GM23338 (cell line): ENCODE measurements at regions not wholly inside any gene's neighbourhood (a gene's known extent, or its start where the extent isn't known, plus 50 kb on each side); places are given as distances from the start of the nearest gene placed in this dataset.

ENCODE experiments used
- ATAC-seq: fragments of 200-7000 bp; cut with Tn5 transposase; 3 replicates; pipeline ENCODE4 v1.9.1; 2020
- DNase-seq: peaks from one replicate; pipeline ENCODE4 v3.0.0-alpha.2; 2015; ENCODE audit warnings: low spot score
- H2AFZ ChIP-seq: fragments of 200-600 bp; sonication (generic); 2 replicates; pipeline ENCODE4 v1.8.0; 2016; ENCODE audit warnings: antibody characterized with exemption, mild to moderate bottlenecking, moderate library complexity
- H3F3A ChIP-seq: fragments of 200-600 bp; sonication (generic); replicated peaks from 2 replicates; pipeline ENCODE4 v1.8.0; 2017; ENCODE audit warnings: antibody characterized with exemption, mixed run types, low read depth
- H3K27ac ChIP-seq: fragments of 200-600 bp; sonication (generic); 2 replicates; pipeline ENCODE4 v1.6.1; 2016; ENCODE audit warnings: low read depth
- H3K27me3 ChIP-seq: fragments of 200-600 bp; sonication (generic); 2 replicates; pipeline ENCODE4 v1.8.0; 2016; ENCODE audit warnings: mild to moderate bottlenecking, mixed run types, moderate library complexity; ENCODE audit not compliant: insufficient read depth
- H3K36me3 ChIP-seq: fragments of 200-600 bp; sonication (generic); 2 replicates; pipeline ENCODE4 v1.8.0; 2016; ENCODE audit warnings: mild to moderate bottlenecking; ENCODE audit not compliant: insufficient read depth
- H3K4me1 ChIP-seq: fragments of 200-600 bp; sonication (generic); 2 replicates; pipeline ENCODE4 v1.8.0; 2016; ENCODE audit warnings: mild to moderate bottlenecking, moderate library complexity; ENCODE audit not compliant: insufficient read depth
- H3K4me2 ChIP-seq: fragments of 200-600 bp; sonication (generic); 2 replicates; pipeline ENCODE4 v1.7.1; 2017; ENCODE audit warnings: mixed run types
- H3K4me3 ChIP-seq: fragments of 200-600 bp; sonication (generic); 2 replicates; pipeline ENCODE4 v1.6.1; 2016; ENCODE audit warnings: mixed run types
- H3K79me2 ChIP-seq: fragments of 200-600 bp; sonication (generic); replicated peaks from 2 replicates; pipeline ENCODE4 v1.8.0; 2017; ENCODE audit warnings: mild to moderate bottlenecking; ENCODE audit not compliant: insufficient read depth
- H3K9me2 ChIP-seq: fragments of 200-600 bp; sonication (generic); 2 replicates; pipeline ENCODE4 v1.8.0; 2017; ENCODE audit not compliant: insufficient read depth
- H4K20me1 ChIP-seq: fragments of 200-600 bp; sonication (generic); replicated peaks from 2 replicates; pipeline ENCODE4 v1.8.0; 2017; ENCODE audit warnings: mild to moderate bottlenecking; ENCODE audit not compliant: insufficient read depth
- H3K27ac Mint-ChIP-seq: 2 replicates; pipeline ENCODE4 v1.8.0; 2020; ENCODE audit warnings: inconsistent platforms, mild to moderate bottlenecking, moderate library complexity, mixed read lengths
- H3K27me3 Mint-ChIP-seq: 3 replicates; pipeline ENCODE4 v1.8.0; 2022; ENCODE audit warnings: low read depth, mild to moderate bottlenecking, moderate library complexity, mixed read lengths, inconsistent platforms; ENCODE audit not compliant: insufficient read depth, poor library complexity
- H3K36me3 Mint-ChIP-seq: 3 replicates; pipeline ENCODE4 v1.8.0; 2021; ENCODE audit warnings: low read depth, mild to moderate bottlenecking, inconsistent platforms, moderate library complexity, mixed read lengths
- H3K4me1 Mint-ChIP-seq: 3 replicates; pipeline ENCODE4 v1.8.0; 2020; ENCODE audit warnings: mild to moderate bottlenecking, inconsistent platforms, mixed read lengths
- H3K4me3 Mint-ChIP-seq: 3 replicates; pipeline ENCODE4 v1.8.0; 2021; ENCODE audit warnings: moderate library complexity, mild to moderate bottlenecking, inconsistent platforms, mixed read lengths
- H3K9me3 Mint-ChIP-seq: 3 replicates; pipeline ENCODE4 v1.8.0; 2020; ENCODE audit warnings: moderate library complexity, mild to moderate bottlenecking, inconsistent platforms, mixed read lengths
- CREB1 ChIP-seq: fragments of 250-450 bp; sonication (Bioruptor Pico); IDR thresholded peaks from 2 replicates; pipeline ENCODE4 v1.5.0; 2020; ENCODE audit warnings: low read depth, mild to moderate bottlenecking, moderate library complexity
- EZH2 ChIP-seq: fragments of 200-600 bp; sonication (generic); IDR thresholded peaks from one replicate; pipeline ENCODE4 v1.8.0; 2017; ENCODE audit warnings: antibody characterized with exemption, mild to moderate bottlenecking, low read depth; ENCODE audit not compliant: unreplicated experiment
- EZH2phosphoT487 ChIP-seq: fragments of 200-600 bp; sonication (generic); IDR thresholded peaks from one replicate; pipeline ENCODE4 v1.8.1; 2018; ENCODE audit warnings: antibody characterized with exemption; ENCODE audit not compliant: unreplicated experiment
- JUNB ChIP-seq: IDR thresholded peaks from one replicate; pipeline ENCODE4 v1.6.1; 2016; ENCODE audit warnings: antibody characterized with exemption; ENCODE audit not compliant: unreplicated experiment
- NANOG ChIP-seq: IDR thresholded peaks from 2 replicates; pipeline ENCODE4 v1.6.1; 2016; ENCODE audit warnings: antibody characterized with exemption, borderline replicate concordance
- POLR2AphosphoS5 ChIP-seq: IDR thresholded peaks from 2 replicates; pipeline ENCODE4 v1.6.1; 2016; ENCODE audit warnings: antibody characterized with exemption, low read depth
- STAT1 ChIP-seq: IDR thresholded peaks from one replicate; pipeline ENCODE4 v1.6.1; 2016; ENCODE audit warnings: antibody characterized with exemption; ENCODE audit not compliant: unreplicated experiment
- ZNF114 ChIP-seq: fragments of 250-450 bp; sonication (Bioruptor Pico); IDR thresholded peaks from 2 replicates; pipeline ENCODE4 v1.5.0; 2020; ENCODE audit warnings: mild to moderate bottlenecking, moderate library complexity
- ZNF331 ChIP-seq: fragments of 250-450 bp; sonication (Bioruptor Pico); IDR thresholded peaks from 2 replicates; pipeline ENCODE4 v1.5.0; 2020; ENCODE audit warnings: low read depth, mild to moderate bottlenecking, moderate library complexity
- TF ChIP-seq, protein P1 (sequence below): IDR thresholded peaks from one replicate; pipeline ENCODE4 v1.6.1; 2018; ENCODE audit warnings: antibody characterized with exemption; ENCODE audit not compliant: unreplicated experiment
- TF ChIP-seq, protein P2 (sequence below): IDR thresholded peaks from 2 replicates; pipeline ENCODE4 v1.6.1; 2016; ENCODE audit warnings: antibody characterized with exemption
- TF ChIP-seq, protein P3 (sequence below): fragments of 250-450 bp; sonication (Bioruptor Pico); IDR thresholded peaks from 2 replicates; pipeline ENCODE4 v1.5.0; 2020; ENCODE audit warnings: mild to moderate bottlenecking, moderate library complexity
- TF ChIP-seq, protein P4 (sequence below), 2 experiments: fragments of 200-600 bp in 1 of 2; sonication (generic) in 1 of 2; conservative IDR thresholded peaks; 2 replicates each; pipeline versions ENCODE4 v1.5.1 to v1.6.1; 2016 to 2017; ENCODE audit warnings: antibody characterized with exemption in 2 of 2, low read depth in 2 of 2, mild to moderate bottlenecking in 2 of 2, moderate library complexity in 1 of 2

DNA sequence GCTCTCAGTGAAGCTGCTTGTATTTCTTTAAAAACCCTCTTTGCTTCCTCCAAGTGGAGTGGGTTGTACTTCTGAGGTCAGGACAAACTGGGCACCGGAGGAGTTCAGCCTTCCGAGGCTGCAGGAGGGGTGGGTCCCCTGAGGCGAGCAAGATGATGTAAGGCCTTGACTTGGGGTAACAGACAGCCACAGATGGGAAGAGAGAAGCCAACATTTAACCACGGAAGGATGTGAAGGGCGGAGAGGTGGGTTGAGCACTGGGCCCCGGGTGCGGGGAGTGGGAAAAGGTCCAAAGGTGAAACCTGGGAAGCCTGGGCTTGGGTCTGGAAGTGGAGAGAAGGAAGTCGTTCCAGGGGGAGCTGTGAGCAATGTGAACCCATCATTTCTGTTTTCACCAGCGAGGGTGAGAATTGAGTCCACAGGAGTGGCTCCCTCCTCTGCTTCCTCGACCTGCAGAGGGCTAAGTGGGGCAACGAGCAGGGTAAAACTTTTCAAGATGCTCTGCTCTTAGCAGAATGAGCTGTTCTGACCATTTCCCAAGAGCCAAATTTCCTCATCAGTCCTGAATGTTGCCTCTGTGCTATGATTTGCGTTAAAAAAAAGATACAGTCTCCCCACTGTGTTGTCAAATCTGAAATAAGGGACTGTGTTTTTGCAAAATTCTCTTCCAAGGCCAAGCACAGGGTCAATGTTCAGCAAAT, 137.7 kb upstream of the CRHR1 start:
- H4K20me1 ChIP-seq, result peaks cover 3% of the 10 kb centered on the region
- TF ChIP-seq EZH2phosphoT487, result no peak
- TF ChIP-seq ZNF114 (CRISPR knock-in tag), result no peak
- no peak for TF ChIP-seq CREB1
- TF ChIP-seq NANOG, result no peak
- TF ChIP-seq STAT1, result no peak
- TF ChIP-seq, protein P1, sequence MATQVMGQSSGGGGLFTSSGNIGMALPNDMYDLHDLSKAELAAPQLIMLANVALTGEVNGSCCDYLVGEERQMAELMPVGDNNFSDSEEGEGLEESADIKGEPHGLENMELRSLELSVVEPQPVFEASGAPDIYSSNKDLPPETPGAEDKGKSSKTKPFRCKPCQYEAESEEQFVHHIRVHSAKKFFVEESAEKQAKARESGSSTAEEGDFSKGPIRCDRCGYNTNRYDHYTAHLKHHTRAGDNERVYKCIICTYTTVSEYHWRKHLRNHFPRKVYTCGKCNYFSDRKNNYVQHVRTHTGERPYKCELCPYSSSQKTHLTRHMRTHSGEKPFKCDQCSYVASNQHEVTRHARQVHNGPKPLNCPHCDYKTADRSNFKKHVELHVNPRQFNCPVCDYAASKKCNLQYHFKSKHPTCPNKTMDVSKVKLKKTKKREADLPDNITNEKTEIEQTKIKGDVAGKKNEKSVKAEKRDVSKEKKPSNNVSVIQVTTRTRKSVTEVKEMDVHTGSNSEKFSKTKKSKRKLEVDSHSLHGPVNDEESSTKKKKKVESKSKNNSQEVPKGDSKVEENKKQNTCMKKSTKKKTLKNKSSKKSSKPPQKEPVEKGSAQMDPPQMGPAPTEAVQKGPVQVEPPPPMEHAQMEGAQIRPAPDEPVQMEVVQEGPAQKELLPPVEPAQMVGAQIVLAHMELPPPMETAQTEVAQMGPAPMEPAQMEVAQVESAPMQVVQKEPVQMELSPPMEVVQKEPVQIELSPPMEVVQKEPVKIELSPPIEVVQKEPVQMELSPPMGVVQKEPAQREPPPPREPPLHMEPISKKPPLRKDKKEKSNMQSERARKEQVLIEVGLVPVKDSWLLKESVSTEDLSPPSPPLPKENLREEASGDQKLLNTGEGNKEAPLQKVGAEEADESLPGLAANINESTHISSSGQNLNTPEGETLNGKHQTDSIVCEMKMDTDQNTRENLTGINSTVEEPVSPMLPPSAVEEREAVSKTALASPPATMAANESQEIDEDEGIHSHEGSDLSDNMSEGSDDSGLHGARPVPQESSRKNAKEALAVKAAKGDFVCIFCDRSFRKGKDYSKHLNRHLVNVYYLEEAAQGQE, result no peak
- TF ChIP-seq POLR2AphosphoS5, result no peak
- TF ChIP-seq, protein P2, sequence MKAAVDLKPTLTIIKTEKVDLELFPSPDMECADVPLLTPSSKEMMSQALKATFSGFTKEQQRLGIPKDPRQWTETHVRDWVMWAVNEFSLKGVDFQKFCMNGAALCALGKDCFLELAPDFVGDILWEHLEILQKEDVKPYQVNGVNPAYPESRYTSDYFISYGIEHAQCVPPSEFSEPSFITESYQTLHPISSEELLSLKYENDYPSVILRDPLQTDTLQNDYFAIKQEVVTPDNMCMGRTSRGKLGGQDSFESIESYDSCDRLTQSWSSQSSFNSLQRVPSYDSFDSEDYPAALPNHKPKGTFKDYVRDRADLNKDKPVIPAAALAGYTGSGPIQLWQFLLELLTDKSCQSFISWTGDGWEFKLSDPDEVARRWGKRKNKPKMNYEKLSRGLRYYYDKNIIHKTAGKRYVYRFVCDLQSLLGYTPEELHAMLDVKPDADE, result no peak
- TF ChIP-seq, protein P3, sequence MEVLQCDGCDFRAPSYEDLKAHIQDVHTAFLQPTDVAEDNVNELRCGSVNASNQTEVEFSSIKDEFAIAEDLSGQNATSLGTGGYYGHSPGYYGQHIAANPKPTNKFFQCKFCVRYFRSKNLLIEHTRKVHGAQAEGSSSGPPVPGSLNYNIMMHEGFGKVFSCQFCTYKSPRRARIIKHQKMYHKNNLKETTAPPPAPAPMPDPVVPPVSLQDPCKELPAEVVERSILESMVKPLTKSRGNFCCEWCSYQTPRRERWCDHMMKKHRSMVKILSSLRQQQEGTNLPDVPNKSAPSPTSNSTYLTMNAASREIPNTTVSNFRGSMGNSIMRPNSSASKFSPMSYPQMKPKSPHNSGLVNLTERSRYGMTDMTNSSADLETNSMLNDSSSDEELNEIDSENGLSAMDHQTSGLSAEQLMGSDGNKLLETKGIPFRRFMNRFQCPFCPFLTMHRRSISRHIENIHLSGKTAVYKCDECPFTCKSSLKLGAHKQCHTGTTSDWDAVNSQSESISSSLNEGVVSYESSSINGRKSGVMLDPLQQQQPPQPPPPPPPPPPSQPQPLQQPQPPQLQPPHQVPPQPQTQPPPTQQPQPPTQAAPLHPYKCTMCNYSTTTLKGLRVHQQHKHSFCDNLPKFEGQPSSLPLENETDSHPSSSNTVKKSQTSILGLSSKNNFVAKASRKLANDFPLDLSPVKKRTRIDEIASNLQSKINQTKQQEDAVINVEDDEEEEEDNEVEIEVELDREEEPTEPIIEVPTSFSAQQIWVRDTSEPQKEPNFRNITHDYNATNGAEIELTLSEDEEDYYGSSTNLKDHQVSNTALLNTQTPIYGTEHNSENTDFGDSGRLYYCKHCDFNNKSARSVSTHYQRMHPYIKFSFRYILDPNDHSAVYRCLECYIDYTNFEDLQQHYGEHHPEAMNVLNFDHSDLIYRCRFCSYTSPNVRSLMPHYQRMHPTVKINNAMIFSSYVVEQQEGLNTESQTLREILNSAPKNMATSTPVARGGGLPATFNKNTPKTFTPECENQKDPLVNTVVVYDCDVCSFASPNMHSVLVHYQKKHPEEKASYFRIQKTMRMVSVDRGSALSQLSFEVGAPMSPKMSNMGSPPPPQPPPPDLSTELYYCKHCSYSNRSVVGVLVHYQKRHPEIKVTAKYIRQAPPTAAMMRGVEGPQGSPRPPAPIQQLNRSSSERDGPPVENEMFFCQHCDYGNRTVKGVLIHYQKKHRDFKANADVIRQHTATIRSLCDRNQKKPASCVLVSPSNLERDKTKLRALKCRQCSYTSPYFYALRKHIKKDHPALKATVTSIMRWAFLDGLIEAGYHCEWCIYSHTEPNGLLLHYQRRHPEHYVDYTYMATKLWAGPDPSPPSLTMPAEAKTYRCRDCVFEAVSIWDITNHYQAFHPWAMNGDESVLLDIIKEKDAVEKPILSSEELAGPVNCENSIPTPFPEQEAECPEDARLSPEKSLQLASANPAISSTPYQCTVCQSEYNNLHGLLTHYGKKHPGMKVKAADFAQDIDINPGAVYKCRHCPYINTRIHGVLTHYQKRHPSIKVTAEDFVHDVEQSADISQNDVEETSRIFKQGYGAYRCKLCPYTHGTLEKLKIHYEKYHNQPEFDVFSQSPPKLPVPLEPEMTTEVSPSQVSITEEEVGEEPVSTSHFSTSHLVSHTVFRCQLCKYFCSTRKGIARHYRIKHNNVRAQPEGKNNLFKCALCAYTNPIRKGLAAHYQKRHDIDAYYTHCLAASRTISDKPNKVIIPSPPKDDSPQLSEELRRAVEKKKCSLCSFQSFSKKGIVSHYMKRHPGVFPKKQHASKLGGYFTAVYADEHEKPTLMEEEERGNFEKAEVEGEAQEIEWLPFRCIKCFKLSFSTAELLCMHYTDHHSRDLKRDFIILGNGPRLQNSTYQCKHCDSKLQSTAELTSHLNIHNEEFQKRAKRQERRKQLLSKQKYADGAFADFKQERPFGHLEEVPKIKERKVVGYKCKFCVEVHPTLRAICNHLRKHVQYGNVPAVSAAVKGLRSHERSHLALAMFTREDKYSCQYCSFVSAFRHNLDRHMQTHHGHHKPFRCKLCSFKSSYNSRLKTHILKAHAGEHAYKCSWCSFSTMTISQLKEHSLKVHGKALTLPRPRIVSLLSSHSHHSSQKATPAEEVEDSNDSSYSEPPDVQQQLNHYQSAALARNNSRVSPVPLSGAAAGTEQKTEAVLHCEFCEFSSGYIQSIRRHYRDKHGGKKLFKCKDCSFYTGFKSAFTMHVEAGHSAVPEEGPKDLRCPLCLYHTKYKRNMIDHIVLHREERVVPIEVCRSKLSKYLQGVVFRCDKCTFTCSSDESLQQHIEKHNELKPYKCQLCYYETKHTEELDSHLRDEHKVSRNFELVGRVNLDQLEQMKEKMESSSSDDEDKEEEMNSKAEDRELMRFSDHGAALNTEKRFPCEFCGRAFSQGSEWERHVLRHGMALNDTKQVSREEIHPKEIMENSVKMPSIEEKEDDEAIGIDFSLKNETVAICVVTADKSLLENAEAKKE (CRISPR knock-in tag), result no peak
- TF ChIP-seq ZNF331 (CRISPR knock-in tag), result no peak
- TF ChIP-seq, protein P4, sequence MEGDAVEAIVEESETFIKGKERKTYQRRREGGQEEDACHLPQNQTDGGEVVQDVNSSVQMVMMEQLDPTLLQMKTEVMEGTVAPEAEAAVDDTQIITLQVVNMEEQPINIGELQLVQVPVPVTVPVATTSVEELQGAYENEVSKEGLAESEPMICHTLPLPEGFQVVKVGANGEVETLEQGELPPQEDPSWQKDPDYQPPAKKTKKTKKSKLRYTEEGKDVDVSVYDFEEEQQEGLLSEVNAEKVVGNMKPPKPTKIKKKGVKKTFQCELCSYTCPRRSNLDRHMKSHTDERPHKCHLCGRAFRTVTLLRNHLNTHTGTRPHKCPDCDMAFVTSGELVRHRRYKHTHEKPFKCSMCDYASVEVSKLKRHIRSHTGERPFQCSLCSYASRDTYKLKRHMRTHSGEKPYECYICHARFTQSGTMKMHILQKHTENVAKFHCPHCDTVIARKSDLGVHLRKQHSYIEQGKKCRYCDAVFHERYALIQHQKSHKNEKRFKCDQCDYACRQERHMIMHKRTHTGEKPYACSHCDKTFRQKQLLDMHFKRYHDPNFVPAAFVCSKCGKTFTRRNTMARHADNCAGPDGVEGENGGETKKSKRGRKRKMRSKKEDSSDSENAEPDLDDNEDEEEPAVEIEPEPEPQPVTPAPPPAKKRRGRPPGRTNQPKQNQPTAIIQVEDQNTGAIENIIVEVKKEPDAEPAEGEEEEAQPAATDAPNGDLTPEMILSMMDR (conservative IDR thresholded peaks at IDR 0.05; ENCODE audit: low read depth in 2 of 2), result no peak
- TF ChIP-seq EZH2, result no peak
- no peak for TF ChIP-seq JUNB
- peaks cover 5% of the 10 kb centered on the region for H3K27me3 Mint-ChIP-seq
- no peak overlapping the region for H3K4me2 ChIP-seq
- H3K4me1 ChIP-seq, result peaks cover 9% of the 10 kb centered on the region
- no peaks in the 10 kb centered on the region for H3K9me3 Mint-ChIP-seq
- DNase-seq (no peak), ATAC-seq (peak; percentile 24)
- H3K36me3 ChIP-seq, result no peaks in the 10 kb centered on the region
- H3K4me3 ChIP-seq, result no peak overlapping the region
- no peaks in the 10 kb centered on the region for H3K9me2 ChIP-seq
- no peaks in the 10 kb centered on the region for H3F3A ChIP-seq
- no peaks in the 10 kb centered on the region; the same call in 2 of the 3 replicates for H3K36me3 Mint-ChIP-seq
- H3K27ac Mint-ChIP-seq, result no peak overlapping the region
- no peak overlapping the region; the same call in 2 of the 3 replicates for H3K4me3 Mint-ChIP-seq
- H3K79me2 ChIP-seq, result no peaks in the 10 kb centered on the region
- no peak overlapping the region for H2AFZ ChIP-seq
- H3K4me1 Mint-ChIP-seq, result peaks cover 14% of the 10 kb centered on the region
- H3K27ac ChIP-seq, result no peak overlapping the region
- no peaks in the 10 kb centered on the region for H3K27me3 ChIP-seq
